Esophagus squamous epithelium (tissue), 4 donors: ENCODE measurements at regions not wholly inside any gene's neighbourhood (a gene's known extent, or its start where the extent isn't known, plus 50 kb on each side); places are given as distances from the start of the nearest gene placed in this dataset.

ENCODE experiments used
- POLR2A ChIP-seq, 4 donors: fragments of 450-650 bp; IDR thresholded peaks; one replicate each; pipeline ENCODE4 v1.6.1; 2017; ENCODE audit warnings: antibody characterized with exemption in 4 of 4, mild to moderate bottlenecking in 4 of 4, moderate library complexity in 3 of 4
- TF ChIP-seq, protein P1 (sequence below), 6 experiments: fragments of 450-650 bp in 4 of 6; fragments of 200-600 bp in 2 of 6; sonication (generic) in 2 of 6; IDR thresholded peaks; one replicate each; pipeline ENCODE4 v1.5.1; 2016 to 2019; ENCODE audit warnings: antibody characterized with exemption in 6 of 6, mild to moderate bottlenecking in 4 of 6, moderate library complexity in 4 of 6

DNA sequence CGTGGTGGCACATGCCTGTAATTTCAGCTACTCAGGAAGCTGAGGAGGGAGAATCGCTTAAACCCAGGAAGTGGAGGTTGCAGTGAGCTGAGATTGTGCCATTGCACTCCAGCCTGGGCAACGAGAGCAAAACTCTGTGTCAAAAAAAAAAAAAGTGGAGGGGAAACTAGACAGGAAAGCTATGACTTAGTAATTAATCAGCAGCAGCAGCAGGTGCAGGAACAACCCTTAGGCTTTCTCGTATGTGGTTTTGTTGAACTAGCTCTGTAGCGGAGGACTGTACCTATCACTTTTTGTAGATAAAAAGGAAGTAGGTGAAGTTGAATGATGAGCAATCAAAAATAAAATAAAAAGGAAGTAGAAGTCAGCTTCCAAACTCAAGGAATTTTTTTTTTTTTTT is 76.9 kb upstream of the KMT2C start:
- TF ChIP-seq, protein P1, sequence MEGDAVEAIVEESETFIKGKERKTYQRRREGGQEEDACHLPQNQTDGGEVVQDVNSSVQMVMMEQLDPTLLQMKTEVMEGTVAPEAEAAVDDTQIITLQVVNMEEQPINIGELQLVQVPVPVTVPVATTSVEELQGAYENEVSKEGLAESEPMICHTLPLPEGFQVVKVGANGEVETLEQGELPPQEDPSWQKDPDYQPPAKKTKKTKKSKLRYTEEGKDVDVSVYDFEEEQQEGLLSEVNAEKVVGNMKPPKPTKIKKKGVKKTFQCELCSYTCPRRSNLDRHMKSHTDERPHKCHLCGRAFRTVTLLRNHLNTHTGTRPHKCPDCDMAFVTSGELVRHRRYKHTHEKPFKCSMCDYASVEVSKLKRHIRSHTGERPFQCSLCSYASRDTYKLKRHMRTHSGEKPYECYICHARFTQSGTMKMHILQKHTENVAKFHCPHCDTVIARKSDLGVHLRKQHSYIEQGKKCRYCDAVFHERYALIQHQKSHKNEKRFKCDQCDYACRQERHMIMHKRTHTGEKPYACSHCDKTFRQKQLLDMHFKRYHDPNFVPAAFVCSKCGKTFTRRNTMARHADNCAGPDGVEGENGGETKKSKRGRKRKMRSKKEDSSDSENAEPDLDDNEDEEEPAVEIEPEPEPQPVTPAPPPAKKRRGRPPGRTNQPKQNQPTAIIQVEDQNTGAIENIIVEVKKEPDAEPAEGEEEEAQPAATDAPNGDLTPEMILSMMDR (IDR thresholded peaks at IDR 0.05): no peak
- TF ChIP-seq POLR2A (IDR thresholded peaks at IDR 0.05): no peak
